A549 (cell line): ENCODE measurements at regions not wholly inside any gene's neighbourhood (a gene's known extent, or its start where the extent isn't known, plus 50 kb on each side); places are given as distances from the start of the nearest gene placed in this dataset.

ENCODE experiments used
- ATAC-seq, 2 experiments: fragments of 200-7000 bp in 1 of 2; fragments of >200 bp in 1 of 2; cut with Nextera tagmentation in 1 of 2; cut with Tn5 transposase in 1 of 2; 3 replicates each; pipeline versions ENCODE4 v1.8.0 to v1.9.1; 2018 to 2020; ENCODE audit warnings: mild to moderate bottlenecking in 1 of 2, moderate library complexity in 1 of 2
- CTCF ChIA-PET: fragments of 300-600 bp; sonication (Branson Sonifier 250); formaldehyde crosslinking; extraction: SDS; loops from one replicate; lab custom pipeline; 2021; ENCODE audit warnings: antibody characterized with exemption, inconsistent platforms; lab: Yijun Ruan, JAX
- POLR2A ChIA-PET: fragments of 350-600 bp; formaldehyde crosslinking; extraction: SDS; loops from one replicate; lab custom pipeline; 2021; ENCODE audit warnings: antibody characterized with exemption, inconsistent platforms; lab: Yijun Ruan, JAX
- DNase-seq, 2 experiments: peaks; one replicate each; pipeline versions ENCODE4 v3.0.0 to v3.0.0-alpha.2; 2011 to 2016; ENCODE audit warnings: low read depth in 1 of 2, low spot score in 1 of 2
- FAIRE-seq: peaks from 2 replicates; lab custom pipeline; 2011; peaks lifted over from hg19 to GRCh38; lab: Jason Lieb, UNC
- H3K27ac ChIP-seq, 2 experiments: fragments of >200 bp; sonication (Bioruptor Twin); formaldehyde crosslinking; 3 replicates each; pipeline ENCODE4 v1.5.1; 2016 to 2017
- H3K4me1 ChIP-seq: fragments of >200 bp; sonication (Bioruptor Twin); formaldehyde crosslinking; 3 replicates; pipeline ENCODE4 v1.6.1; 2016
- H3K4me2 ChIP-seq: fragments of >200 bp; sonication (Bioruptor Twin); formaldehyde crosslinking; 3 replicates; pipeline ENCODE4 v1.6.1; 2016
- H3K4me3 ChIP-seq: fragments of >200 bp; sonication (Bioruptor Twin); formaldehyde crosslinking; 3 replicates; pipeline ENCODE4 v1.5.1; 2016
- H3K9me3 ChIP-seq: fragments of >200 bp; sonication (Bioruptor Twin); formaldehyde crosslinking; 3 replicates; pipeline ENCODE4 v1.6.1; 2016
- ATOH8 ChIP-seq: fragments of 250-450 bp; sonication (Bioruptor Pico); IDR thresholded peaks from 2 replicates; pipeline ENCODE4 v1.5.0; 2020; ENCODE audit warnings: low read depth, mild to moderate bottlenecking, moderate library complexity
- CBX8 ChIP-seq: fragments of 200-600 bp; sonication (generic); IDR thresholded peaks from 2 replicates; pipeline ENCODE4 v1.6.1; 2016
- CEBPB ChIP-seq, 2 experiments: fragments of >200 bp in 1 of 2; sonication (Bioruptor Twin) in 1 of 2; formaldehyde crosslinking in 1 of 2; IDR thresholded peaks; 2 replicates each; pipeline ENCODE4 v1.6.1; 2012 to 2016
- CHD2 ChIP-seq: fragments of 150-350 bp; IDR thresholded peaks from 2 replicates; pipeline ENCODE4 v1.6.1; 2014; ENCODE audit warnings: low read length; ENCODE audit not compliant: partially characterized antibody
- E2F6 ChIP-seq: IDR thresholded peaks from 2 replicates; pipeline ENCODE4 v1.6.1; 2012; ENCODE audit warnings: low read depth, borderline replicate concordance
- EHF ChIP-seq: fragments of 250-450 bp; sonication (Bioruptor Pico); IDR thresholded peaks from 2 replicates; pipeline ENCODE4 v1.5.0; 2020; ENCODE audit warnings: mild to moderate bottlenecking
- EHMT2 ChIP-seq: fragments of 200-600 bp; sonication (generic); IDR thresholded peaks from 2 replicates; pipeline ENCODE4 v1.6.1; 2016; ENCODE audit warnings: antibody characterized with exemption, low read depth, mild to moderate bottlenecking, moderate library complexity
- ESRRA ChIP-seq: fragments of 150-350 bp; IDR thresholded peaks from 2 replicates; pipeline ENCODE4 v1.6.1; 2014; ENCODE audit warnings: mild to moderate bottlenecking, low read length, borderline replicate concordance
- GATA3 ChIP-seq: IDR thresholded peaks from 2 replicates; pipeline ENCODE4 v1.6.1; 2012; ENCODE audit warnings: borderline replicate concordance
- HEYL ChIP-seq: fragments of 250-450 bp; sonication (Bioruptor Pico); IDR thresholded peaks from 2 replicates; pipeline ENCODE4 v1.8.0; 2021; ENCODE audit warnings: mild to moderate bottlenecking, moderate library complexity
- MAX ChIP-seq: IDR thresholded peaks from 2 replicates; pipeline ENCODE4 v1.6.1; 2012
- MYC ChIP-seq: IDR thresholded peaks from 2 replicates; pipeline ENCODE4 v1.6.1; 2012; ENCODE audit warnings: mild to moderate bottlenecking, inconsistent platforms, low read length, improper control_type of control experiment, borderline replicate concordance
- NPAS2 ChIP-seq: fragments of 250-450 bp; sonication (Bioruptor Pico); IDR thresholded peaks from 2 replicates; pipeline ENCODE4 v1.8.0; 2022; ENCODE audit warnings: mild to moderate bottlenecking, moderate library complexity, borderline replicate concordance
- PBX3 ChIP-seq: IDR thresholded peaks from 2 replicates; pipeline ENCODE4 v1.6.1; 2012
- POLR2A ChIP-seq: IDR thresholded peaks from 2 replicates; pipeline ENCODE4 v1.6.1; 2012; ENCODE audit warnings: mild to moderate bottlenecking, low read length
- POLR2AphosphoS2 ChIP-seq: conservative IDR thresholded peaks from 2 replicates; pipeline ENCODE4 v1.6.1; 2012; ENCODE audit warnings: low read length, improper control_type of control experiment, inconsistent platforms
- RNF2 ChIP-seq: fragments of 200-600 bp; sonication (generic); IDR thresholded peaks from 2 replicates; pipeline ENCODE4 v1.6.1; 2016; ENCODE audit warnings: low read depth, mild to moderate bottlenecking, antibody characterized with exemption, moderate library complexity, borderline replicate concordance
- TP53 ChIP-seq: fragments of 250-450 bp; sonication (Bioruptor Pico); IDR thresholded peaks from 2 replicates; pipeline ENCODE4 v1.5.0; 2021; ENCODE audit warnings: mild to moderate bottlenecking, moderate library complexity
- ZFP36 ChIP-seq: fragments of 450-650 bp; IDR thresholded peaks from 2 replicates; pipeline ENCODE4 v1.6.1; 2014; ENCODE audit warnings: borderline replicate concordance; ENCODE audit not compliant: partially characterized antibody
- ZNF302 ChIP-seq: fragments of 250-450 bp; sonication (Bioruptor Pico); IDR thresholded peaks from 2 replicates; pipeline ENCODE4 v1.9.0; 2021; ENCODE audit warnings: inconsistent platforms, mild to moderate bottlenecking, moderate library complexity
- ZSCAN20 ChIP-seq: fragments of 250-450 bp; sonication (Bioruptor Pico); IDR thresholded peaks from 2 replicates; pipeline ENCODE4 v1.8.0; 2022; ENCODE audit warnings: mild to moderate bottlenecking, moderate library complexity
- WGBS: methylation state at CpG from one replicate; pipeline ENCODE4 v1.1.6; 2017; ENCODE audit errors: missing lambda C conversion rate; 5-methylcytosine and 5-hydroxymethylcytosine counted together
- TF ChIP-seq, protein P1 (sequence below): fragments of 450-650 bp; IDR thresholded peaks from 2 replicates; pipeline ENCODE4 v1.6.1; 2014; ENCODE audit warnings: antibody characterized with exemption
- TF ChIP-seq, protein P2 (sequence below): fragments of >200 bp; sonication (Bioruptor Twin); formaldehyde crosslinking; IDR thresholded peaks from 3 replicates; pipeline ENCODE4 v1.6.1; 2016

DNA sequence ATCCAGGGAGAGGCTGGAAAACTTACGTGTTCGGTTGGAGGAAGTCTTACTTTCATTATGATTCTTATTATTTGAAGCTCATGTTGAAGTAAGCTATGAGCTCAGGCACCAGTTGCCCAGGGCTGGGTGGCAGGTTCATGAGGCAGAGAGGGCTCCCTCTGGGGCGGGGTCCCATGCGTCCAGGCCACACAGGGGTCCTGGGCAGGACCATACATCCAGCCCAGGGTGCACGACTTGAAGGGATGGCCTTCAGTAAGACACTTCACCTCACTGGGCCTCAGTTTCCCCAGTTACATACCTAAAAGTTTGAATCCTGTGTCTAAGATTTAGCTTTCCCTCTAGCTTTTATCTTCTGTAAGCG lies 107.3 kb upstream of the B3GAT1 start:
- WGBS, result 17% methylated on average over 2 of the region's 6 CpGs
- DNase-seq, result no peak
- Histone ChIP-seq H3K4me2 (no peak overlapping the region), H3K9me3 (no peaks in the 10 kb centered on the region), H3K4me3 (no peak overlapping the region), H3K4me1 (no peaks in the 10 kb centered on the region), H3K27ac (no peak overlapping the region)
- ATAC-seq, result no peak
- POLR2A ChIA-PET, result no interaction called here
- CTCF ChIA-PET, result interaction anchor here (0.8 kb wide), 1 partner anchor 11 kb away, joined by 4 read pairs; no protein-coding TSS in a partner anchor
- no peak for FAIRE-seq
- TF ChIP-seq CEBPB (IDR thresholded peaks at IDR 0.05), result no peak
- TF ChIP-seq MYC, result no peak
- no peak for TF ChIP-seq MAX
- no peak for TF ChIP-seq ATOH8 (CRISPR knock-in tag)
- no peak for TF ChIP-seq CBX8
- TF ChIP-seq POLR2AphosphoS2, result no peak

DNA sequence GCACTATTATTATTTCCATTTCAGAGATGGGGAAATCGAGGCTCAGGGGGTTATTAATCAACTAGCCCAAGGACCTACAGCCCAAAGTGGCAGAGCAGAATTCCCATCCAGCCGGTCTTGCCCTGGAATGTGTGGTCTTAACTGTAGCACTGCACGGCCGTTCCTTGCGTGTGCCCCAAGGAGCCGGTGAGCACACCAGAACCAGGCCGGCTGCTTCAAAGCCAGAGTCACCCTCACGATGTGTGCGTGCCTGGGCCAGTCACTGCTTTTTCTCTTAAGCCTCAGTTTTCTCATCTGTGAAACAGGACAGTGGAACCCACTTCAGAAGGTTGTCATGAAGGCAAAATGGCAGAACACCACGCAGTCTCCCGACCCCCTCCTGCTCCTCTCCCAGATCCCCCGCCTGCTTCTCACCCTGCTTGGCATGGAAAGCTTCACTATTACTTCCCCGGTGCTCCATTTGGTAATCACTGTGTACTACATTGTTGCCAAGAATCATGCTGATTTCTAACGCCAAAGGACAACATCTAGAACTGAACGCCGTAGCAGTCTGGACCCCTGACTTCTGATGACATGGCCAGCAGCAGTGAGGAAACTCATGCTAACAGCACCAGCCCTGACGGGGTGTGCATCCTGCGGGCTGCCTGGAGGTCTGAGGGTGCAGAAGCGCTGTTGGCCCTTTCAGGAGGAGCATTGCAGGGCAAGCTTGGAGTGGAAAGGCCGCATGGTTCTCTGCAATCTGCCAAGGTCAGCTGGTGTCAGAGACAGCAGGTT lies 106.8 kb upstream of the B3GAT1 start:
- Histone ChIP-seq H3K9me3 (no peaks in the 10 kb centered on the region), H3K4me1 (no peaks in the 10 kb centered on the region), H3K4me2 (no peak overlapping the region), H3K27ac (no peak overlapping the region), H3K4me3 (no peak overlapping the region)
- FAIRE-seq, result no peak
- no peak for ATAC-seq
- 37% methylated on average over 20 of the region's 20 CpGs for WGBS
- TF ChIP-seq ESRRA, result no peak
- TF ChIP-seq CHD2, result no peak
- no peak for TF ChIP-seq EHMT2
- DNase-seq, result no peak
- ChIA-PET POLR2A (no interaction called here), CTCF (interaction anchor here (0.8 kb wide), 1 partner anchor 11 kb away, joined by 4 read pairs; no protein-coding TSS in a partner anchor)

- WGBS, result 40% methylated on average over 8 of the region's 14 CpGs
- no peak overlapping the region for H3K27ac ChIP-seq
- CTCF ChIA-PET, result no interaction called here
- H3K9me3 ChIP-seq, result no peaks in the 10 kb centered on the region
- H3K4me1 ChIP-seq, result no peaks in the 10 kb centered on the region
- TF ChIP-seq EHF (CRISPR knock-in tag) (no peak), RNF2 (no peak), ZSCAN20 (CRISPR knock-in tag) (no peak), CBX8 (no peak), NPAS2 (CRISPR knock-in tag) (no peak), TP53 (CRISPR knock-in tag) (no peak), HEYL (CRISPR knock-in tag) (no peak), GATA3 (no peak), POLR2A (no peak), ZNF302 (no peak)
- TF ChIP-seq, protein P1, sequence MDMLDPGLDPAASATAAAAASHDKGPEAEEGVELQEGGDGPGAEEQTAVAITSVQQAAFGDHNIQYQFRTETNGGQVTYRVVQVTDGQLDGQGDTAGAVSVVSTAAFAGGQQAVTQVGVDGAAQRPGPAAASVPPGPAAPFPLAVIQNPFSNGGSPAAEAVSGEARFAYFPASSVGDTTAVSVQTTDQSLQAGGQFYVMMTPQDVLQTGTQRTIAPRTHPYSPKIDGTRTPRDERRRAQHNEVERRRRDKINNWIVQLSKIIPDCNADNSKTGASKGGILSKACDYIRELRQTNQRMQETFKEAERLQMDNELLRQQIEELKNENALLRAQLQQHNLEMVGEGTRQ, result no peak
- TF ChIP-seq, all 56 proteins: peak for 0
- no peak overlapping the region for H3K4me2 ChIP-seq
- ATAC-seq (no peak), DNase-seq (no peak), FAIRE-seq (no peak)
- no peak overlapping the region for H3K4me3 ChIP-seq
- POLR2A ChIA-PET, result no interaction called here
These were observed 105.7 kb upstream of the B3GAT1 start for GRCh38 chr11:134517621-134518293.

DNA sequence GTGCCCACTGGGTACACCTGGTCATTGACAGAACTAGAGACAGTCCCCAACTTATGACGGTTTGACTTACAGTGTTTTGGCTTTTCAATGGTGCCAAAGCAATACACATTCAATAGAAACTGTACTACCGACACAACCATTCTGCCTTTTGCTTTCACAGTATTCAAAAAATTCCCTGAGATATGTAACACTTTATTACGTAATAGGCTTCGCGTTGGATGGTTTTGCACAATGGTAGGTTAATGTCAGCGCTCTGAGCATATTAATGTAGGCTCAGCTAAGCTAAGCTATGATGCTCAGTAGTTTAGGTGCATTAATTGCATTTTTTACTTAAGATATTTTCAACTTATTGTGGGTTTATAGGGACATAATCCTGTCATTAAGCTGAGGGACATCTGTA lies 105.1 kb upstream of the B3GAT1 start:
- DNase-seq, result no peak

More for the DNA sequence above, 105.1 kb upstream of the B3GAT1 start:
- ChIA-PET CTCF (no interaction called here), POLR2A (no interaction called here)
- no peaks in the 10 kb centered on the region for H3K4me1 ChIP-seq
- no peak overlapping the region for H3K4me2 ChIP-seq
- 7% methylated on average over 6 of the region's 6 CpGs for WGBS
- H3K9me3 ChIP-seq, result no peaks in the 10 kb centered on the region
- TF ChIP-seq ZFP36, result no peak
- TF ChIP-seq, protein P2, sequence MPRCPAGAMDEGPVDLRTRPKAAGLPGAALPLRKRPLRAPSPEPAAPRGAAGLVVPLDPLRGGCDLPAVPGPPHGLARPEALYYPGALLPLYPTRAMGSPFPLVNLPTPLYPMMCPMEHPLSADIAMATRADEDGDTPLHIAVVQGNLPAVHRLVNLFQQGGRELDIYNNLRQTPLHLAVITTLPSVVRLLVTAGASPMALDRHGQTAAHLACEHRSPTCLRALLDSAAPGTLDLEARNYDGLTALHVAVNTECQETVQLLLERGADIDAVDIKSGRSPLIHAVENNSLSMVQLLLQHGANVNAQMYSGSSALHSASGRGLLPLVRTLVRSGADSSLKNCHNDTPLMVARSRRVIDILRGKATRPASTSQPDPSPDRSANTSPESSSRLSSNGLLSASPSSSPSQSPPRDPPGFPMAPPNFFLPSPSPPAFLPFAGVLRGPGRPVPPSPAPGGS, result no peak
- no peak for TF ChIP-seq RNF2
- no peak for TF ChIP-seq PBX3
- no peak for TF ChIP-seq ZSCAN20 (CRISPR knock-in tag)
- TF ChIP-seq E2F6, result no peak
- FAIRE-seq (no peak), ATAC-seq (no peak)
- no peak overlapping the region for H3K4me3 ChIP-seq
- no peak overlapping the region for H3K27ac ChIP-seq
